Vagina (tissue), 2 donors: ENCODE measurements at regions not wholly inside any gene's neighbourhood (a gene's known extent, or its start where the extent isn't known, plus 50 kb on each side); places are given as distances from the start of the nearest gene placed in this dataset.

Source experiments
- POLR2A ChIP-seq, 2 donors: fragments of 450-650 bp; IDR thresholded peaks; one replicate each; pipeline ENCODE4 v1.6.1; 2017; ENCODE audit warnings: antibody characterized with exemption in 2 of 2, mild to moderate bottlenecking in 2 of 2, moderate library complexity in 2 of 2
- POLR2AphosphoS5 ChIP-seq, 2 donors: sonication (generic); formaldehyde crosslinking; IDR thresholded peaks; one replicate each; pipeline ENCODE4 v1.9.0; 2017; ENCODE audit warnings: antibody characterized with exemption in 2 of 2, mild to moderate bottlenecking in 2 of 2, low read depth in 1 of 2; ENCODE audit not compliant: insufficient read depth in 1 of 2
- TF ChIP-seq, protein P1 (sequence below), 3 experiments: fragments of 450-650 bp in 2 of 3; fragments of 200-600 bp in 1 of 3; sonication (generic) in 1 of 3; IDR thresholded peaks; one replicate each; pipeline ENCODE4 v1.5.1; 2017 to 2019; ENCODE audit warnings: antibody characterized with exemption in 3 of 3, mild to moderate bottlenecking in 2 of 3, moderate library complexity in 2 of 3

- TF ChIP-seq, protein P1, sequence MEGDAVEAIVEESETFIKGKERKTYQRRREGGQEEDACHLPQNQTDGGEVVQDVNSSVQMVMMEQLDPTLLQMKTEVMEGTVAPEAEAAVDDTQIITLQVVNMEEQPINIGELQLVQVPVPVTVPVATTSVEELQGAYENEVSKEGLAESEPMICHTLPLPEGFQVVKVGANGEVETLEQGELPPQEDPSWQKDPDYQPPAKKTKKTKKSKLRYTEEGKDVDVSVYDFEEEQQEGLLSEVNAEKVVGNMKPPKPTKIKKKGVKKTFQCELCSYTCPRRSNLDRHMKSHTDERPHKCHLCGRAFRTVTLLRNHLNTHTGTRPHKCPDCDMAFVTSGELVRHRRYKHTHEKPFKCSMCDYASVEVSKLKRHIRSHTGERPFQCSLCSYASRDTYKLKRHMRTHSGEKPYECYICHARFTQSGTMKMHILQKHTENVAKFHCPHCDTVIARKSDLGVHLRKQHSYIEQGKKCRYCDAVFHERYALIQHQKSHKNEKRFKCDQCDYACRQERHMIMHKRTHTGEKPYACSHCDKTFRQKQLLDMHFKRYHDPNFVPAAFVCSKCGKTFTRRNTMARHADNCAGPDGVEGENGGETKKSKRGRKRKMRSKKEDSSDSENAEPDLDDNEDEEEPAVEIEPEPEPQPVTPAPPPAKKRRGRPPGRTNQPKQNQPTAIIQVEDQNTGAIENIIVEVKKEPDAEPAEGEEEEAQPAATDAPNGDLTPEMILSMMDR (IDR thresholded peaks at IDR 0.05), result no peak
- TF ChIP-seq POLR2A (IDR thresholded peaks at IDR 0.05), result no peak
- peak in 1 of 2 donors; percentile 16 for TF ChIP-seq POLR2AphosphoS5 (IDR thresholded peaks at IDR 0.05; ENCODE audit: insufficient read depth in 1 of 2, low read depth in 1 of 2)
Observed at GRCh38 chr12:114848666-114849065, 164.7 kb upstream of the TBX3 start.
